HG02884 (cell line): ENCODE measurements at regions not wholly inside any gene's neighbourhood (a gene's known extent, or its start where the extent isn't known, plus 50 kb on each side); places are given as distances from the start of the nearest gene placed in this dataset.
"Not testable (repeated sequence)": the region's sequence is repeated elsewhere in the genome, so short reads cannot be mapped to it uniquely, and the experiment has no call there.

Source experiments
- ATAC-seq: cut with Tn5 transposase; IDR thresholded peaks from one replicate; pipeline ENCODE4 v1.9.1; 2021; ENCODE audit warnings: mild to moderate bottlenecking, moderate library complexity; ENCODE audit not compliant: unreplicated experiment

GRCh38 chr1:81547261-81547911, 253.3 kb upstream of the ADGRL2 start:
- ATAC-seq: peak; percentile 0

- no peak for ATAC-seq
Observed at GRCh38 chr1:81545734-81546133, 255.0 kb upstream of the ADGRL2 start.

GRCh38 chr1:81543764-81544163, 257.0 kb upstream of the ADGRL2 start:
- ATAC-seq: no peak

- ATAC-seq: no peak
Observed at GRCh38 chr1:81542196-81542595, 258.5 kb upstream of the ADGRL2 start.

GRCh38 chr1:81540216-81540615, 260.5 kb upstream of the ADGRL2 start:
- no peak for ATAC-seq

- no peak for ATAC-seq
Observed at GRCh38 chr1:81529014-81529413, 271.7 kb upstream of the ADGRL2 start.

- ATAC-seq: no peak
Observed at GRCh38 chr1:81525085-81525484, 275.6 kb upstream of the ADGRL2 start.

DNA sequence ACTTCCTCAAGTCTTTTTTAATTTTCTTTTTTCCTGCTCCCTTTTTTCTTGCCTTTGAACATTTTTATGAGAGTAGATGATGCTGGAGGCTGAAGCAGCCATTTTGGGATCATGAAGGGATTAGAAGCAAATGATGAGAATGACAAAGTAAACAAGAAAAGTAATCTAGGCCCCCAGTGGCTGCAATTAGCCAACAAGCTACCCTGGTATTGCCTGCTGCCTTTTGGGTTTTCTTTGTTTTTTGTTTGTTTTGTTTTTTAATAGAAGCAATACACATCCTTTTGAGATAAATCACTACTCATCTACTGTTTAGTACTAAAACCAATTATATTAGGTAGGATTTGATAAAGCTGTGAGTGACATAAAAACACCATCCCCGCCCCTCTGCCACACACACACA, 280.7 kb upstream of the ADGRL2 start:
- no peak for ATAC-seq

GRCh38 chr1:81517987-81518386, 282.7 kb upstream of the ADGRL2 start:
- ATAC-seq: no peak

GRCh38 chr1:81513796-81514354, 286.9 kb upstream of the ADGRL2 start:
- ATAC-seq: no peak

- no peak for ATAC-seq
Observed at GRCh38 chr1:81512252-81513003, 288.3 kb upstream of the ADGRL2 start.

DNA sequence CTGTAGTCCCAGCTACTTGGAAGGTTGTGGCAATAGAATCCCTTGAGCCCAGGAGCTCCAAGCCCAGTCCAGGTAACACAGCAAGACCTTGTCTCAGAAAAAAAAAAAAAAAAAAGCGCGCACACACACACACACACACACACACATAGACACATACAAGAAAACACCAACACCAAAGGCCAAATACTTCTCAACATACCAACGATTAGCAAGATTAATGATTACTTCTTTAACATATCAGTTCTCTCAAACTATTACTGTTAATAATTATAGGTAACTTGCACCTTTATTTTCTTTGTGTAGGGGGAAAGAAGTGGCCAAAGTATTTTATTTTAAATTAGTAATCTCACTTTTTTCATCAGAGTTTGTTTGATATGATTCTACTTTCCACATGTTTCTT, 289.5 kb upstream of the ADGRL2 start:
- ATAC-seq: no peak

- ATAC-seq: no peak
Observed at GRCh38 chr1:81510701-81511100, 290.0 kb upstream of the ADGRL2 start.

DNA sequence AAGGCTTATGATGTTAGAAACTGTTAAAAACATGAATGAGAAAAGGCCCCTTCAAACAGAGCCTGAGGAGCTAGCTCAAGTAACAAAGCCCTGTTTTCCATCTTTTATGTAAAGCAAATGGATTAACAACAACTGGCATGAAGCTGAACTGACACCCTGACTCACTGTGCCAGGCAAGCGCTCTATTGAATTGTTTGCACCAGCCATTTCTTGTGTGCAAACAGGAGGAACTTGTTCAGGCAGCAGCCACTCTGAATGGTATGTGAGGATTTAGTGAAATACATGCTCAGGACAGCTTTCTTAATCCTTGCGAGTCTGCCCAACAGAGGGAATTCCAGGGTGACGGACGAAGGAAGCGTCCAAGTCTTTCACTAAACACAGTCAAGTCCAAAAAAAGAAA, 291.1 kb upstream of the ADGRL2 start:
- no peak for ATAC-seq

- ATAC-seq: no peak
Observed at GRCh38 chr1:81506699-81507098, 294.0 kb upstream of the ADGRL2 start.

DNA sequence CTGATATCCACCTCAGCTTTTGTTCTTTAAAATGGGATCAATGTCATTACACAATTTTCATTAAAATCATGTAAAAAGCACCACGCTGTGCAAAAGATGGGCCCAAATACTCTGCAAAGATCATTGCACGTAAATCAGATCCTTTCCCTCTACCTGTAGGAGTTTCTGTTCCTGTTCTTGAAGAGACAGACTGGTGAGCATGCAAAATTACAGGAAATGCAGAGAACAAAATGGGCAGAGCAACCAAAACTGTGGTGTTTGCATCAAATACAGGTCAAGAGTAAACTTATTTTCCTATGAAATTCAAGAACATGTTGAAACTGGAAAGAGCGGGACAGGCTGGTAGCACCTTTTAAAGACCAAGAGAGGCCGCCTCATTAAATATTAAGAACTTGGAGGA, 294.9 kb upstream of the ADGRL2 start:
- ATAC-seq: peak; percentile 98

DNA sequence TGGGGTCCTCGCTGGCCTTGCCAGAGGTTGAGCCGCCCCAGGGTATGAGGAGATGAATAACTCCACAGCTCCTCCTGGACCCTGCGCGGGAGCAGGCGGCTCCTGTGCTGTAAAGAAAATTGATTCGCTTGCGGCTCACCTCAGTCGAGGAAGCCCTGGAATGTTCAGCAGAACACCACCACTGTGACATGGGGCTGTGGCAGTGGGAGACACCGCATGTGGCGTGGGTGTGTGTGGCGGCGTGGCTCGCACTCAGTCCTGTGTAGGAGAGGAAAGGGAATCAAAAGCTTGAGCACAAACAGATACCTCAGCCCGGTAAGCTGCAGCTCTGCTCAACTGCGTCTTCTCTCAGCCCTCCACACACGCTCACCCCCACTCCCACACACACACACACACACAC, 295.9 kb upstream of the ADGRL2 start:
- not testable (repeated sequence) for ATAC-seq

DNA sequence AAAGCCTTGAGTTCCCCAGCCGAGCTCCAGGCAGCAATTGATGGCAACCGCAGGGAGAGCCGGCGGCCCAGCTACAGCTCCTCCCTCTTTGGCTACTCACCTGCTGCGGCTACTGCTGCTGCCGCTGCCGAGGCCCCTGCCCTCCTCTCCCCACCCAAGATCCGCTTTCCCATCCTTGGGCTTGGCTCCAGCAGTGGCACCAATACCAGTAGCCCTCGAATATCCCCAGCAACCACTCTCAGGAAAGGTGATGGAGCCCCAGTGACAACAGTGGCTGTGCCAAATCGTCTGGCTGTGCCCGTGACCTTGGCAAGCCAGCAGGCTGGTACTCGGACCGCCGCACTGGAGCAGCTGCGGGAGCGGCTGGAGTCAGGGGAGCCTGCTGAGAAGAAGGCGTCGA, 298.0 kb upstream of the ADGRL2 start:
- ATAC-seq: not testable (repeated sequence)

DNA sequence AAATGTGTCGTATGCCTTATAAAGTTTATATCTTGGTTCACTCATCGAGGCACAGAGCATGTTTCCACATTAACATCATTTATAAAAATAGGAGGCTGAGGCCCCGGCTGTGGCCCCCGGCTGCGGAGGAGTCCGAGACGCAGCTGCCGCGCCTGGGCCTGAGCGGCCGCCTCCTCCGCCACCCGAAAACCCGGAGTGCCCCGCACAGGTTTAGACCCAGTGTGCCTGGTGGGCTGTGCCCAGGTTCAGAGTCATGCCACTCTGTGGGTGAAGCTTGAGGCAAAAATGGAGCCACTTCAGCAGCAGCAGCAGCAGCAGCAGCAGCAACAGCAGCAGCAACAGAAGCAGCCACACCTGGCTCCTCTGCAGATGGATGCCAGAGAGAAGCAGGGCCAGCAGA, 299.2 kb upstream of the ADGRL2 start:
- not testable (repeated sequence) for ATAC-seq

- peak; percentile 59 for ATAC-seq
Observed at GRCh38 chr1:81499487-81499886, 301.2 kb upstream of the ADGRL2 start.

DNA sequence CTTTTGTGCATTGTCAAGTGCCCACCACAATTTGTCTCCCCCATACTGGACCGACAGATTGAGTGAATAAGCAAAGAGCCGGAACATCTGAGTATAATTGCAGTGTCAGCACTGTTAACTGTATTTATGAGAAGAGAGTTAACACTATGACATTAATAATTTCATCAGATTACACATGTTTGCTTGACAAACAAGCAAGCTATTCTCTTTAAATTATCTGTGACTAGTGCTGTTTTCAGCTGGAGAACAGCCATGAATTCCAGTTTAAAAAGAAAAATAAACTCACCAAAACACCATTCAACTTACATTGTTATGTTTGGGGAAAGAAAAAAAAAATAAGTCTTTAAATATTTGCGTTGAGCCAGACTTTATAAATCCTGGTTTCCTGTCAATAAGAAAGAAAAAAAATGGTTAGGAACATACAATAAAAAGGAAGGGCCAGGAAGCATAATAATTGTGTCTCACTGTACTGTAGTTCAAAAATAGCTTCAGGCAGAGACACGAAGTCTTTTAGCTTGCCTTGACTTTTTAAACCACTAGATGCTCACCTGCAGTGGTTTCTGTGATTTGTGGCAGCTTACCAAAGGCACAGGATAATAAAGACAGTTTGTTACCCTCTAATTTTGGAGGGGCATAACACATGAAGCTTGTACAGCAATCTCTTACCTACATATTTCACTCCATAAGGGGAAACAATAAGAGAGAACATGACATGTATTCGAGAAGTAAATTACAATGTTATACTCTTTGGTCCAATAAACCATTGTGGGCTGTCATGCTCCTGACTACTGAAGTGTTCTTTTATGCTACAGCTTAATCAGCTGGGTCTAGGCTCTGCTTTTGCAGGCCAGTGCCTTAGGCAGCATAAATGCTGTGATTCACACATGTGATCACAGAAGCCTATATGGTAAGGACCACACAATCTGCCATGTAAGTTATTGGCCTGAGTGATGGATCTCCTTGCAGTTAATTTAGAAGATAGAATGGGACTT, 302.0 kb upstream of the ADGRL2 start:
- ATAC-seq: no peak
